ENCODE measurements at regions not wholly inside any gene's neighbourhood (a gene's known extent, or its start where the extent isn't known, plus 50 kb on each side); places are given as distances from the start of the nearest gene placed in this dataset.
"Not testable (repeated sequence)": the region's sequence is repeated elsewhere in the genome, so short reads cannot be mapped to it uniquely, and the experiment has no call there.

DNA sequence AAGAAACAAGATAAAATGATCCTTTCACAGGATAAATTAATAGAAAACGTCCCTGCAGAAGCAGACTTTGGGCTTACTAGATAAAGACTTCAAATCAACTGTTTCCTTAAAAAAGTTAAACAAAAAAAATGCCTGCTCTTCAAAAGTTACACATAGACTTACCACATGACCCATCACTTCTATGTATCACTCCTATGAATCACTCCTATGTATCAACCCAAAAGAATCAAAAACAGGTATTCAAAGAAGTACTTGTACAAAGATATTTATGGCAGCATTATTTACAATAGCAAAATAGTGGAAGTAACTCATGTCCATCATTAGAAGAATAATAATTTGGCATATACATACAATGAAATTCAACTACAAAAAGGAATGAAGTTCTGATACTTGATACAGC lies 56.3 kb upstream of the PRDM9 start:
- no peak for DNase-seq (ENCODE audit: low spot score)

DNA sequence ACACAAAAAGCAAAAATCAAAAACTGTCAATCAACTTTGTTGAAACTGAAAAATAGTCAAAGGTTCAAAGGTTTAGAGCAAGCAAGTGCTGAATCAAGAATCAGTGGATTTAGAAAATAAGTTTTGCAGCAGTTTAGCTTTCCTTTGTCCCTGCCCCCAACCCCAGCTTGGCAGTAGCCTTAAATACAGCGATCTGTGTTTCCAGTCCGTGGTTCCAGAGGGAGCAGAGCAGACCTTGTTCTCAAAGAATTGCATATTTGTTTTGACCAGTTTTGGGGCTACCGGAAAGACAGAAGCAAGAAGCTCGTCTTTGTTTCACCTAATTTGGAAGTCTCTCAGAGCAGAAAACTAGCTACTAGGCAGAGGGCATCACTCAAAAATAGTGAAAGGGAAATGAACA lies 57.2 kb upstream of the PRDM9 start:
- no peak for DNase-seq (ENCODE audit: low spot score)

DNA sequence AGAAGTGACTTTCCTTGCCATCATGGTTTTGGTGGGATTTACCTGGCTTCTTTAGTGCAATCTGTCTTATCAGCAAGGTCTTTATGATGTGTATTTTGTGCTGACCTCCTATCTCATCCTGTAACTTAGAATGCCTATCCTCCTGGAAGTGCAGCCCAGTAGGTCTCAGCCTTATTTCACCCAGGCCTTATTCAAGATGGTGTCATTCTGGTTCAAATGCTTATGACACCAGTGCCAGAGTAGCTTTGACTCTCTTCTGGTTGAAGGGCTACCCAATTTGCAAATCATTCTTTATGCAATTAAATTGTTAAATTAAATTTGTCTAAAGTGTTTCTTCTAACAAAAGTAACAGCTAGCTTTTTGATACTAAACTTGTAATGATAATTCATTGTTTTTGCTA lies 58.8 kb upstream of the PRDM9 start:
- no peak for DNase-seq (ENCODE audit: low spot score)

DNA sequence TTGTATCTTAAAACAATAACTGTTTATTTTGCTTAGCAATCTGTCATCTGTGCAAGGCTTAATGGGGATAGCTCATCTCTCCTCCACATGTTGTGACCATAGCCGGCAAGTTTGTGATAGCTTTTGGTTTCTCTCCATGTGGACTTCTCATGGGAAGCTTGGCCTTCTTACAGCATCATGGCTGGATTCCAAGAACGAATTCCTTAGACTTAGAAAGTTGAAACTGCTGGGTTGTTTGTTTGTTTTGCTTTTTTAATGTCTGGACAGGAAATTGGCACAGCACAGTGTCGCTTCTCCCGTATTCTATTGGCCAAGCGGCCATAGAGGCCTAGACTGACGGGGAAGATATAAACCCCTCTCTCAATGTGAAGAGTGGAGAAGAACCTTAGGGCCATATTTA lies 61.0 kb upstream of the PRDM9 start:
- no peak for DNase-seq (ENCODE audit: low spot score)

DNA sequence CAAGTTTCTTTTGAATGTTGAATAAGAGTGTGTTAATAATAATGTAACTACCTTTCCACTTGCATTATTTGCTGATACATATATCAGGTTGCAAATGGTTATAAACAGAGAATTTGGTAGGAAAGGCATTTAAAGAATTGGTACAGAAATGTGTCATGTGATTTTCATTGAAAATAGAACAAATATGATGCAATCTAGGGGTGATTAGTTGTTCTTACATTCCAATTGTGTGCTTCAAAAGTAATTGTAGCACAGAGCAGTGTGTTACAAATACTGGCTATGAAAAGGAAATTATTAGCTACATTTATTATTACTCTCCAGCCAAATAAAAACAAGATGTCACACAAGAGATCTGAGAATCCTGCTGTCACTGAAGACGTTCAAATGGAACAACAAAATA lies 61.8 kb upstream of the PRDM9 start:
- DNase-seq (ENCODE audit: low spot score), result no peak

DNA sequence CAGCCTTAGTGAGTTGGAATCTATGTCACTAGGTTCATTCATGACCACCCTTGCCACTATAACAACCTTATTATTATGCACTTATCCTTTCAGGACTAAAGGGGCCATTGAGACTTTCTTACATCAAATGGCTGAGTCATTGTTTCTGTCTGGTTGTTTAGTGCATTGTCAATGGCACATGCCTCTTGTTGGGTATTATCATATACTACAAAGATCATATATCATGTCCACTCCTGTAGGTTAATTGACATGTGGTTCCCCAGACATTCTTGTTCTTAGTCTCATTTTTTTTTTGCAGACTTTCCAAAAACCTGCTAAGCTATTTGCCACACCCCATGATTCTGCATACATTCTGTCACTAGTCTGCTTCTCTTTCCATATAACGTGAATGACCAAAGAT lies 66.7 kb upstream of the PRDM9 start:
- DNase-seq (ENCODE audit: low spot score), result no peak

DNA sequence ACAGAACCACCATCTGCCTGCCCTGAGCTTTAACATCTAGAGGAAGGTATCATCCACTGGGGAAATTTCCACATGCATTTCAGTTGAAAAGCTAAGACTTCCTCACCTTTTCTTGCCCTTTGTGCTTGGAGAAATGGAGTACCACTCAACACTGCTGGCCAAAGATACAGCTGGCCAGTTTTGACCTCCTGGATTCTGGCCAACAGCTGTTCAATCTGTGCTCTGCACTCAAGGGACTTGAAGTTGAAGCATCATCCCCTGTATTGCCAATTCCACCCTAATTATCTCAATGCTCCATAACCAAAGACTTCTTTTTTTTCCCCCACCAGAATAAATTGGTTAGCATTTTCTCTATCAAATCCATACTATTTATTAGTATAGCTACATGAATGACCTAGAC lies 70.4 kb upstream of the PRDM9 start:
- no peak for DNase-seq (ENCODE audit: low spot score)

DNA sequence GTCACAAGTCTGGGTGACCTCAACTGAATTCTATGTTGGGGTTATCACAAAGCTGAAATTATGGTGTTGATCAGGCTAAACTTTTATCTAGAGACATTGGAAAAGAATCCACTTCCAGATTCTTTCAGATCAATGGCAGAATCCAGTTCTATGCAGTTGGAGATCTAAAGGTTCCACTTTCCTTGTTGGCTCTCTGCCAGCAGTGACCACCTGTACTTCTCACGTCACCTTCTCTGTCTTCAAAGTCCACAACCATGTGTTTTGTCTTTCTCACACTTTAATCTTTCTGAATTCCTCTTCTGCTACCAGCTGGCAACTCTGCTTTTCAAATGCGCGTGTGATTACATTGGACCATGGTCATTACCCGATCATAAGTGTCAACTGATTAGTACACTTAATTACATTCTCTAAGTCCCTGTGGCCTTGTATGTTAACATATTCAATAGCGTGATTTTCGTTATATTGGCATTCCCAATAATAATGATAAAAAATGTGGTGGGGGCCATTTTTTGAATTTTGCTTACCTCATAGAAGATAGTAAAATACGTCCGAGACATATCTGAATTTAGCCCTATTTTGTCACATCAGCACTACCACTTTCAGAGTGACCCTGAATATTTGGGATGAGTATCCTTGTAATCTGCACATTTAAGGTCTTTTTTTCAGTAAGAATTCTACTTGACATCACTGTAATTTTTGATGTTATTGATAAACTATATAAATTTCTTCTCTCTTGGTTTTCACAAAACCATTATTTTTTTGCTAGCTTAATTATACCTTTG lies 73.7 kb upstream of the PRDM9 start:
- DNase-seq (ENCODE audit: low spot score), result no peak

DNA sequence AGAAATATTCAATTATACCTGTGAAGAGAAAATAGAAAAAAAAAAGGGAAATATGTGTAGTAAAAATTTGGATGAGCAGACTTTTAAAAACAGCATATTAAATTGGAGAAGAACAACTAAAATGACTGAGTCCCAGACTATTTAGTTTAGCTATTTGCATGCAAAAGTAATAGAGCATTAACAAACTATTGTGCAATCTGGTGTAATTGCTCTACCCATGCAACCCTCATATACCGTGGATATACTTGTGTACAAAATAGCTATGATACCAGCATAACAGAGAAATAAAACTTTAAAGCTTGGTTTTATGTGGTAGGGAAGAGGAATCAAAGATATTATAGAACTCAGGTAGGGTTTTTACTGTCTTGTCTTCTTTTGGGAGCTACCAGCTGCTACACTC lies 78.7 kb upstream of the PRDM9 start:
- no peak for DNase-seq (ENCODE audit: low spot score)

DNA sequence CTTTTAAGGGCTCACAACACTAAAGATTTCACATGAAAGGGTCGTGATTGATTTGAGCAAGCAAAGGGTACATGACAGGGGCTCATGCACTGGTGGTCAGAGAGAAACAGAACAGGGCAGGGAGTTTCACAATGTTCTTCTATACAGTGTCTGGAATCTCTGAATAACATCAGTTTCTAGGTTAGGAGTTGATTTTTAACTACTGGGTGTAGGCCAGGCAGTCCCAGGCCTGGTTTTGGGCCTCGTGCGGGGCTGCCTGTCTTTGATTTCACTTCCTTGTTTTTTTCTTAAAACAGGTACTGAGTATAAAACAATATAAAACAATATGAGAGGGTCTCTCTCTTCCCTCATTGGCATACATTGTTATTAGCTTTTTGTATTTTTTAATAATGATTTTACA lies 87.2 kb upstream of the PRDM9 start:
- DNase-seq (ENCODE audit: low spot score), result not testable (repeated sequence)

DNA sequence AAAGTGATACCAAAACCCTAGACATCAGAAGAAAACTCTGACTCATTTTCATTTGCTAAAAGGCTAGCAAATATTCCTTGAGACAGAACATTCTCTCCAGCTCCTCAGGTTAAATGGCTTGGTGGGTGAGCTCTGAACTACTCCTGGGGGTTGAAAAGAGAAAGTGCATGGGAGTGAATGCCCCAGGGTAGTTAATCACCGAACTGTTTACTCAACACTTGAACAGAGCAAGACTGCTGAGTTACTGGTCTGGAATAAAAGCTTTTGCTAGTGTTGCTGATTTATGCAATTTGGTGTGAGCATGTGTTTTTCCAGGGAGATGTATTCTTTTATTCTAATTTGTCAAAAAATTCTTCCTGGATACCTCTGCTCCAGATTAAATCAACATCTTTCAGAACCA lies 88.3 kb upstream of the PRDM9 start:
- no peak for DNase-seq (ENCODE audit: low spot score)

DNA sequence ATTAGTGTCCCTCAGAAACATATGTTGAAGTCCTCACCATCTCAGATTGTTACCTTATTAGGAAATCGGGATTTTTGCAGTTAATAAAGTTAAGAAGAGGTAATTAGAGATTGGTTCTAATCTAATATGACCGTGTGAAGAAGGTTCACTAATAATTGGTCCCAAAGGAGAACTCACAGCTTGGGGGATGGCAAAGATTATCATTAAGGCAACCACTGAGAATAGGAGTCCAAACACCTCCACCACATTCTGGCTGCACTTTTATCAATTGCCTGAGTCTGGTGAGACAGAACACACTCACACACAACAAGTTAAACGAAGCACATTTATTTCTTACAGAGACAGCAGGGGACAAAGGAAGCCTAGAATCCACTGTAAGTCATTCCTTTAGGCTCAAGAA lies 94.9 kb upstream of the PRDM9 start:
- no peak for DNase-seq (ENCODE audit: low spot score)

DNA sequence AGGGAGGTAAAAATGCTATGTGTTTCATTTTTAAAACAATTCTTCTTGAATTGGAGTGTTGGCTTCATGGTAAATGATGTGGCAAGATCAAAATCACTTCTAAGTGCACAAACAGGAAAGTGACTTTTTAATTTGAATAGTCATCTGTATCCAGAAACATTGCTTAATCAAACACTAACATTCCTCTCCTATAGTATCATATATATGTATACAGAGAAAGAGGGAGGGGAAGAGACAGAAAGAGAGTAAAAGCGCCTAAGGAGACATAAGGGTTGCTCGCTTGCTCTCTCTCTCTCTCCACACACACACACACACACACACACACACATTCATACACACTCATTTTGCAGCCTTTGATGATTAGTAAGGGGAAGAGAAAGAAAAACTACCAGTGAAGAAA lies 95.4 kb upstream of the PRDM9 start:
- DNase-seq (ENCODE audit: low spot score), result no peak

DNA sequence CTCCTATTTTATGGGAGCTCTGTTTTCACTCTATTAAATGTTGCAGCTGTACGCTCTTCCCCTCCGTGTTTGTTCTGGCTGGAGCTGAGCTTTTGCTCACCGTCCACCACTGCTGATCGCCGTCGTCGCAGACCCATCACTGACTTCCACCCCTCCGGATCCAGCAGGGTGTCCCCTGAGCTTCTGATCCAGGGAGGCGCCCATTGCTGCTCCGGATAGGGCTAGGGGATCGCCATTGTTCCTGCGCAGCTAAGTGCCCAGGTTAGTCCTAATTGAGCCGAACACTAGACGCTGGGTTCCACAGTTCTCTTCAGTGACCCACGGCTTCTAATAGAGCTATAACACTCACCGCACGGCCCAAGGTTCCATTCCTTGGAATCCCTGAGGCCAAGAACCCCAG lies 96.2 kb upstream of the PRDM9 start:
- no peak for DNase-seq (ENCODE audit: low spot score)

DNA sequence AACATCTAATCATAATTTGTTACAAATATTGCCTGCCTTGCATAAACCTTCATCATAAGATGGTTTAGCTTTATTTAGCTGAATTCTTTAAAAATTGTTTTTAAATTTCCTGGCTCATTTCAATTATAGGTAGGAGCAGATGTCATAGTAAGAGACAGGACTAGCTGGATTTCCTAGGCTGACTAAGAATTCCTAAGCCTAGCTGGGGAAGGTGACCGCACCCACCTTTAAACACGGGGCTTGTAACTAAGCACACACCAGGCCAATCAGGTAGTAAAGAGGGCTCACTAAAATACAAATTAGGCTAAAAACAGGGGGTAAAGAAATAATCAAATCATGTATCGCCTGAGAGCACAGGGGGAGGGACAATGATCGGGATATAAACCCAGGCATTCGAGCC lies 96.6 kb upstream of the PRDM9 start:
- not testable (repeated sequence) for DNase-seq (ENCODE audit: low spot score)

DNA sequence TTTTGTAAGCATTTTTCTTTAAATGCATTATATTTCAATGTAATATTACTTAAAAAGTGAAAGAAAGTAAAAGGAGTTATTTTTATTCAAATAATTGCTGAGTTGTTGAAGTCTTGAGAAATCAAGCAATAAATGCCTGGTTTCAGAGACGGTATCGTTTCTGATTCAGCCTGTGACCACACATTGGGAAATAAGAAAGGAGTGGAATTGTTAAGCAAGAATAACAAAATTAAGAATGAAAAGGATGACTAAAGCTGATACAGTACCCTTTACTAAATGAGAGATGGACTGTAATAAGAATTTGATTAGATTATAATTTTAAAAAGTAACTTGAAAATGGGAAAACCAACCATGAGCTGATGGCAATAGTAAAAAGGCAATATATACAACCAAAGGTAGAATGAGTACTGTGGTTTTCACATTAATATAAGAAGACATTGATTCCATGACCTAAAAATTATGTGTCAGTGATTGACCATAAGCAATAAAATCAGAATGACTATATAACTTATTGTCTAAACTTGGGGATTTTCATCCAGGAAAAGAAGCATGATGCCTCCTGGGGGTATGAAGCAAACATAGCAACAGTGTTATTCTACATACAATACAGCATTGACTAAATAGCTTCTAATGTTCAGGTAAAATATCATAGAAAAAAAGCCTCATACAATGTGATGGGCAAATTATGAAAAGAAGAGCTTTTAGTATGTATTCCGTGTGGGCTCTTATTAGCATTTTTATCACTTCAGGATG lies 101.9 kb upstream of the PRDM9 start:
- DNase-seq (ENCODE audit: low spot score), result no peak

DNA sequence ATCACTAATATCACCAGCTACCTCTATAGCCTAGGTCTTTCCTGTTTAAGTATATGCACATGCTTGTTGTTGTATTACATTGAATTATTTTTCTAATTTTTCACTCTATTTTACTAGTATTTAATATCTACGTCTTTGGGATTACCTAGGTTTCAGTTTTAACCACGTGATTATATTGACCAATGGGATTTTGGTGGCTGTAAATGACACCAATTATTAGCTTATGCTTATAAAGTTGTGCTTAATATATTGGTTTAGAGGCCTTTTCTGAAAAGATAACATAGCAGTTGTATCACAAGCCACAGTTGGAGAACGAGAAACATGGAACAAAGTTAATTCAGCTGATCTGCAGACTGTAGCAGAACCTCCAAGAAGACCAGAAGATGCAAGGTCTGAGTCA lies 104.8 kb upstream of the PRDM9 start:
- no peak for DNase-seq (ENCODE audit: low spot score)

DNA sequence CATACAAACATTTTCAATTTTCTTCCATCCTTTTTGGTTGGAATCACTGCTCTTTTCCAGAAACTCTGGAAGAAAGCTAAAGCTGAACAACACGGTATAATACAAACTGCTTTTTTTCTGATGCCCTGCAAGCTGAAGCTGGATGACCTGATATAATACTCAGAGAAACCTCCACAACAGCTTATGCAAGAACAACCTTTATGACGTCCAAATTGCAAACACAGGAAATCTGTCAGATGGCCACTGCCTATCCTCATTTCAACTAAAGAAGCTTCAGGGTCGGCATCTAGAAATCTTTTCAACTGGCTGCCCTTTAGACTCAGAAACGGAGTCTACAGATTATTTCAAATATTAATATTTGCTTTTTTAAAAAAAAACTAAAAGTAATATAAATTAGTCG lies 106.5 kb upstream of the PRDM9 start:
- no peak for DNase-seq (ENCODE audit: low spot score)

DNA sequence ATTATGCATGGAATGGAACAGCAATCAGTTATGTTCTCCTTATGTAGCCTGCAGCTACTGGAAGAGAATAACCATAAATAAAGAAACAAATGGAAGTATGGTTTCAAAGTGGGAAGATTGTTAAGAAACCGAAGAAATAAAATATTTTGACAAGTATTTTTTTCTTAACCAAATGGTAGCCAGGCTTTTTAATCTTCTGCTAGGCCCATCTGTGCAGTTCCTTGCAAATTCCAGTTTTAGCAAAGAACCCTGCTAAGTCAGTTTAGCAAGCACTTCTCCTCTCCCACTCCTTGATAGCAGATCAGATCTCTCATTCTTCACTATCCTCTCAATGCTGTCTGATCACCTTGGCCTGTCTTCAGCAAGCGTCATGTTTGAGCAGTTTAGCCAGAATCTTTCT lies 111.1 kb upstream of the PRDM9 start:
- DNase-seq (ENCODE audit: low spot score), result no peak

DNA sequence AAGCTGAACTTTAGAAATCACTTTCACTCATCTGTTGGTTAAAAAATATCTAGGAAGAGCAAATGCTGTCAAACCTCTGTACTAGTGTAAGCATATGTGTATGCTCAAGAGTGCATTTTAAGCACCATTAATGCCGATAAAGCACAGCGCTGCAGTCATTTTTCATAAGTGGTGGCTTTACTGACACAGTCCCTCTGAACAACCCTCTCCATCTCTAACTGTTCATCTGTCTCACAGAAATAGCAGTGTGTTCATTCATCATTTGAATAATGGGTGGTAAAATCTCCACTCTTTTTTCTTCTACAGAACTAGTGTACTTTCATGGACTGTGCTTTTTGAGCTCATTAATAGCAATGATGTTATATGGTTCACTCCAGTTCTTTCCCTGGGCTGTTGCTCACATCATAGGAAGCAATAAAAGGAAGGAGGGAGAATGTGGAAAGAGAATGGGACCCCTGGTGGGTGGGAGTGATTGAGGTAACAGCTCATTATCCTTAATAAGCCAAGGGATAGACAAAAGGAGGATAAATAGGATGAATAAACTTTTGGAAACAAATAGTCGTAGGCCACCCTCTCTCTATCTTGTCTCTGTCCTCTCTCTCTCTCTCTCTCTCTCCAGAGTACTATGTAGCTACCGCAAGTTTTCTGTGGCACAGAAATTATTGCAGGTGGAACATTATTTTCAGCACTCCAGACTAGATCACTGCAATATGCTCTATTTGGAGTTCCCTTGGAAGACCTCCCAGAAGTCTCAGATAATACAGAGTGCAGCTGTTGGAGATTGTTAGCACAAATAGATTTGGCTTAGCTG lies 117.9 kb upstream of the PRDM9 start:
- no peak for DNase-seq (ENCODE audit: low spot score)

DNA sequence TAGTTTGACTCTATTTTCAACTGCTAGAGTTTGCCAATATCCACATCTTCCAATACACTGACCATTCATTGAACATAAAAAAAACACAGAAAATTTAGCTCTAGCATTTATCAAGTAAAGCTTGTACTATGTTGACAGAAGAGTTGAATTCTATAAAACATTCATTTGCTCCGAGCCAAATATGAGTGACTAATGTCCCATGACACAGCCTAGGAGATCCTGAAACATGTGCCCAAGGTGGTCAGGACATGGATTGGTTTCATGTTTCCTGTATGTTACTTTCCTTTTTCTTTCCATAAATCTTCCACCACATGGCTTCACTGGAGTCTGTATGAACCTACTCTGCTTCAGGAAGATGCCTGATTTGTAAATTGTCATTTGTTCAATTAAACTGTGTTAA lies 122.4 kb upstream of the PRDM9 start:
- DNase-seq (ENCODE audit: low spot score), result no peak

DNA sequence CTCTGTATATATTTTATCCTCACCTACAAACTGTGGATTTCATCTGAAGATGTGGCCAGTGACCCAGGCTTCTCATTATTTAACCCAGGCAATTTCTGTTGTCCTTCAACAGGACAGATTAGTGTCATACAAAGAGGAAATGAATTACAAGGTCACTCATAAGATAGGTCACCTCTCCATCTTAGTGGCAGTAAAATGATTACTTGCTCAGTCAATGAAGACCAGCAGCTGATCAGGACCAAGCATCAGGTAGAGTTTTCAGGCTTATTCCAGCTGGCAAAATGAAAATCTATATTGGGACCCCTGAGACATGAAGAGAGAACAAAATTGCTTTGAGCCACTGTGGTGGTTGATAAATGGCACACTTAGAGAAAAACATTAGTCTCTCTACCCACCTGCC lies 135.2 kb upstream of the PRDM9 start:
- no peak for DNase-seq (ENCODE audit: low spot score)

DNA sequence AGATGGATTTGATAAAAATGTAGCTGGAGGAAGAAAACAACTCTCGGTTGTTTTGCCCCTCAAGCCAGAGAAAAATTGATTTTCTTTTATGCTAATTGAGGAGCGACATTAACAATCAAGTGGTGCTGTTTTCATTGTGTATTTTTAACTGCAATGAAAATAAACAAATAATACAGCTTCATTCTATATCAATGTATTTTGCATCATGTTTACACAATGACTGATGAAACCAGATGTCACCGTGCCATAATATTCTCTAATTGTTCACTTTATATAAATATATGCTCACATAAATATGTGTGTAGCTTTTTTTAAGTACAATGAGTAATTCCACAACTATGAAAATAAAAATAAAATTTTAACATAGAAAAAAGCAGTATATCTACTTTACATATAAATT lies 139.0 kb upstream of the PRDM9 start:
- no peak for DNase-seq (ENCODE audit: low spot score)
